Activated CD8-positive, alpha-beta T cell treated with anti-CD3 and anti-CD28 coated beads, Interleukin-2, amount 10 ng/mL, durations not matched to agents 7 days and 5 days (primary cell): ENCODE measurements at regions not wholly inside any gene's neighbourhood (a gene's known extent, or its start where the extent isn't known, plus 50 kb on each side); places are given as distances from the start of the nearest gene placed in this dataset.
"Not testable (repeated sequence)": the region's sequence is repeated elsewhere in the genome, so short reads cannot be mapped to it uniquely, and the experiment has no call there.

Source experiments
- ATAC-seq: fragments of 150-1000 bp; cut with Tn5 transposase; one replicate; pipeline ENCODE4 v1.10.0; 2021; ENCODE audit warnings: moderate library complexity
- CTCF ChIA-PET: fragments of 350-600 bp; sonication (Branson Sonifier 250); formaldehyde crosslinking; loops from one replicate; lab custom pipeline; 2021; ENCODE audit warnings: antibody characterized with exemption; lab: Charles Lee
- POLR2A ChIA-PET: fragments of 350-600 bp; sonication (Branson Sonifier 250); formaldehyde crosslinking; loops from one replicate; lab custom pipeline; 2021; ENCODE audit warnings: antibody characterized with exemption; lab: Charles Lee
- DNase-seq: peaks from one replicate; pipeline ENCODE4 v3.0.0-alpha.2; 2020
- H3K27ac Mint-ChIP-seq: one replicate; pipeline ENCODE4 v1.8.0; 2021; ENCODE audit warnings: mild to moderate bottlenecking, mixed read lengths
- H3K27me3 Mint-ChIP-seq: one replicate; pipeline ENCODE4 v1.8.0; 2021; ENCODE audit warnings: low read depth, mixed read lengths
- H3K36me3 Mint-ChIP-seq: one replicate; pipeline ENCODE4 v1.8.0; 2021; ENCODE audit warnings: low read depth, mixed read lengths
- H3K4me1 Mint-ChIP-seq: one replicate; pipeline ENCODE4 v1.8.0; 2021; ENCODE audit warnings: low read depth, mixed read lengths
- H3K4me3 Mint-ChIP-seq: one replicate; pipeline ENCODE4 v1.8.0; 2021; ENCODE audit warnings: mild to moderate bottlenecking, mixed read lengths
- H3K9me3 Mint-ChIP-seq: one replicate; pipeline ENCODE4 v1.8.0; 2022; ENCODE audit warnings: mixed read lengths; ENCODE audit not compliant: insufficient read depth

DNA sequence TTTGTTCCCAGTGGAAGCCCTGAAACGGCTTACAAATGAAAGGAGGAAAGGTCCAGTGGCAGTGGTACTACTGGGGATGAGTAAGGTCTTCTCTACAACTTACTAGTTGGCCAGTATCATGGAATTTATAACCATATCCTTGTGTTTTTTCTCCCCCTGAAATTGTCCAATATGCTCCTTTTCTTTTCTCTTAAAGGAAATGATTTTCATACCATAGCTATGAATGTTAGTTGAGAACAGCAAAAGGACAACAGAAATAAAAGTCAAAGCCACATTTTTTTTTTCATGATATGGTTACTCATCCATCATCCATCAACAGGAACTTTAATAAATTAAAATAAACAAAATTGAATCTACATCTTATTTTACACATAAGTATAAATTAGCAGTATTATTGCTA is 450.4 kb downstream of the MFSD1 start:
- no peak overlapping the region for H3K4me3 Mint-ChIP-seq
- H3K9me3 Mint-ChIP-seq: peaks cover 11% of the 10 kb centered on the region
- no peaks in the 10 kb centered on the region for H3K36me3 Mint-ChIP-seq
- CTCF ChIA-PET: interaction anchor here (0.9 to 3.6 kb wide), 3 partner anchors 8 to 406 kb away, joined by 4 to 15 read pairs (median 4); no protein-coding TSS in a partner anchor
- peaks cover 4% of the 10 kb centered on the region for H3K27me3 Mint-ChIP-seq
- no peaks in the 10 kb centered on the region for H3K4me1 Mint-ChIP-seq
- no peak overlapping the region for H3K27ac Mint-ChIP-seq
- no peak for DNase-seq
- POLR2A ChIA-PET: no interaction called here
- ATAC-seq: no peak

DNA sequence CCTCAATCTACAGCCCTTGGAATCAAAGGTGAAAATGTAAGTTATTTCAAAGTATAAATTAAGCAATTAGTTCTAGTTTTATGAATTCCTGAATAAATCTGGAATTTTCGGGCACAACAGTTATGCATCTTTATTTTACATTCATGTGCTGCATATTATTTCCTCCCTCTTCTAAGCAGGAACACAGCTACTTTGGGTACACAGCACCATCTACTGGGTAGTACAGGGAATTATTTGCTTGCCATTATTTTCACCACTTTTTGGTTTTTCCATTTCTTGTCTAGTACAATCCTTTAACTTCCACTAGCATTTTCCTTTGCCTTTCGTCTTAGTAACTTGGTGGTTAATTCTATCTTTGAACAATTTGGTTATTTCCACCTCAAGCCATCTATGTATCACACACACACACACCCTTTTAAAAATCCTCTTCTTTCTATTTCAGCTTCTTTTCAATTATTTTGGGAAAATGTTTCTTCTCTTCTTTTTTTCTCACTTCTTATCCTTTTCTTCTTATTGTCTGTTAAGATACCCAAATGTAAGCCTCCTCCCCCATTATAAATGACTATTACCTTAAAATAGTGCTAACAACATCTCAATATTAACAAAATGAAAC is 451.0 kb downstream of the MFSD1 start:
- Mint-ChIP-seq H3K27ac (no peak overlapping the region), H3K4me3 (no peak overlapping the region), H3K9me3 (peaks cover 11% of the 10 kb centered on the region), H3K36me3 (no peaks in the 10 kb centered on the region), H3K4me1 (no peaks in the 10 kb centered on the region), H3K27me3 (peaks cover 4% of the 10 kb centered on the region)
- ChIA-PET CTCF (interaction anchor here (0.7 to 3.6 kb wide), 4 partner anchors 21 to 464 kb away, joined by 3 to 15 read pairs (median 4); no protein-coding TSS in a partner anchor), POLR2A (no interaction called here)
- DNase-seq (peak; percentile 22), ATAC-seq (no peak)

DNA sequence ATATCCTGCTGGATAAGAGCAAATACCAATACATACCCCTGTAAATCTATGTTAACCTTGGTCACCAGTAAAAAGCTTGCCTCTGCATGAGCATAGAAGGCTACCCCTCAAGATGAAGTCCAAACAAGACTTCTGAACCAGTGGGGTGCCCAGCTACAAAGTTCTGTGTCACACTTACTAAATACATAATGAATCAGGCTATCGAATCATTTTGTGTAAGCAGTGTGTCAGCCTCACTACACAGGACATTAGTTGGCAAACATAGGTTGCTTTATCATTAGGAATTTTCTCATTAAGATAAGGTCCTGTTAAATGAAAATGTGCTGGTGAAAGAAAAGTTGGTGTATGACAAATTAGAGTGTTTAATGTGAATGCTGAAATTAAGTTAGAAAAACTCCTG is 452.0 kb downstream of the MFSD1 start:
- DNase-seq (no peak), ATAC-seq (no peak)
- H3K27me3 Mint-ChIP-seq: peaks cover 4% of the 10 kb centered on the region
- no peaks in the 10 kb centered on the region for H3K36me3 Mint-ChIP-seq
- ChIA-PET CTCF (interaction anchor here (1.2 to 3.6 kb wide), 2 partner anchors 408 to 465 kb away, joined by 3 to 15 read pairs; no protein-coding TSS in a partner anchor), POLR2A (no interaction called here)
- H3K4me1 Mint-ChIP-seq: no peaks in the 10 kb centered on the region
- H3K4me3 Mint-ChIP-seq: no peak overlapping the region
- peaks cover 11% of the 10 kb centered on the region for H3K9me3 Mint-ChIP-seq
- H3K27ac Mint-ChIP-seq: no peak overlapping the region

DNA sequence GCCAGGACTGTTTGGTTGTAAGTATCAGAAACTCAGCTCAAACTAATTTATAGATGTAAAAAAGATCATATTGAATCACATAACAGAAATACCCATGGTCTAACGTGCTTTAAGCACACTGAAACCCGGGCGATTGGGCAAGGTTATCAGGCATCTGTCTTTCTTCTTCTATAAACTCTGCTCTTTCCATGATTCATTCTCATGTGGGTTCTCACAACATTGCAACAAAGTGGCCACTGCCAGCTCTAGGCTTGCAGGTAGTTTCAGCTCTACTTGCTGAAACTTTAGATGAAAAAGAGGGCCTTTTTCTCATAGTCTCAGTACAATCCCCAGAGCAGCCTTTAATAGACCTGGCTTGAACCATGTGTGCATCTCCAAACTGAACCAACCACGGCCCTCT is 456.1 kb downstream of the MFSD1 start:
- CTCF ChIA-PET: interaction anchor here (1.2 to 7.6 kb wide), 2 partner anchors 8 to 412 kb away, joined by 4 to 70 read pairs; no protein-coding TSS in a partner anchor
- Mint-ChIP-seq H3K4me3 (no peak overlapping the region), H3K27me3 (peaks cover 5% of the 10 kb centered on the region), H3K4me1 (no peaks in the 10 kb centered on the region), H3K27ac (no peak overlapping the region), H3K36me3 (no peaks in the 10 kb centered on the region), H3K9me3 (peaks cover 7% of the 10 kb centered on the region)
- ATAC-seq: no peak
- no peak for DNase-seq
- POLR2A ChIA-PET: no interaction called here

DNA sequence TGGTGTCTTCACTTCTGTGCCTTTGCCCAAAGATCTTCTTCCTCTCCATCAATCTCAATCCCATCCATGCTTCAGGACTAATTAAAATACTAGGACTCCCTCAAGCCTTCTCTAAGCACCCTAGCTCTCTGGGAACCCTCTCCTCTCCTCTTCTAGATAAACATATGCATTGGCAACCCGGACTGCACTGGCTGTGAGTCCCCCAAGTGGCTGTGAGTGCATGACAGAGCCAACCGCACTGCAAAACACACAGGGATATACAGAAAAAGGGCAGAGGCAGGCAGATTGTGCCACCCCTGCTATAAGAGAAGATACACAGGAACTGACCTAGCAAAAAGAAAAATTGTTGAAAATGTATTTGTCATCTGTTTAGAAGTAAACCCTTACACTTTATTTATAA is 457.1 kb downstream of the MFSD1 start:
- ChIA-PET CTCF (interaction anchor here (0.7 to 7.6 kb wide), 7 partner anchors 205 to 546 kb away, joined by 3 to 70 read pairs (median 9); no protein-coding TSS in a partner anchor), POLR2A (no interaction called here)
- Mint-ChIP-seq H3K27me3 (peaks cover 2% of the 10 kb centered on the region), H3K36me3 (no peaks in the 10 kb centered on the region), H3K4me1 (no peaks in the 10 kb centered on the region), H3K4me3 (no peak overlapping the region), H3K27ac (no peak overlapping the region), H3K9me3 (no peaks in the 10 kb centered on the region)
- ATAC-seq (no peak), DNase-seq (no peak)

DNA sequence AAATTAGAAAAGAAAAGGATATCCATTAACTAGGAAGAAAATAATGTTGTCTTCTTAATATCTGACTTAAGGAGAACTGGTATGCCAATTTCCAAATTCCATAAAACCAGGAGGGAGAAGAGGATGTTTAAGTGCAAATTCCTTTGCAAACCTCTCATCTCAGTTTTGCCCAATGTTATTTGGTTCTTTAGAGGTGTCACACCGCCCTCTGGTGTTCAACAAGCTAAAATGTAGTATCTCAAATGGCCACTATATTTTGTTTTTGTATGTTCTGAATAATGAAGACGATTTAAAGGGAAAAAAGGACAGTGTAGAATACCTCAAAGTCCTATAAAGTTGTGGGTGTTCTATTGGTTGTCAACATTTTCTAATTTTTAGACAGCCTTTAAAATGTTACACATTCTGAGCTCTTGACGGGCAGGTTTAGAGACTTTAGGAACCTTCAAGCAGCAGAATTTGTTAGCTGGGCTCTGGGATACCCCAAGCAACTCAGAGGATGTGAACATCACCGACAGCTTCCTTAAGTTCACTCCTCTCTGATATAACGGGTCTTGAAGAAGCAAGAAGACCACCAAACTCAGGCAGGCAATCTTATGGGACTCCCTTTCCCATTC is 458.3 kb downstream of the MFSD1 start:
- Mint-ChIP-seq H3K36me3 (no peaks in the 10 kb centered on the region), H3K4me1 (no peaks in the 10 kb centered on the region), H3K4me3 (no peak overlapping the region), H3K27ac (no peak overlapping the region), H3K27me3 (peaks cover 2% of the 10 kb centered on the region), H3K9me3 (no peaks in the 10 kb centered on the region)
- DNase-seq (peak; percentile 61), ATAC-seq (no peak)
- ChIA-PET CTCF (interaction anchor here (0.6 to 7.6 kb wide), 14 partner anchors 8 to 548 kb away, joined by 3 to 70 read pairs (median 4); no protein-coding TSS in a partner anchor), POLR2A (interaction anchor here (0.9 kb wide), 1 partner anchor 419 kb away, joined by 4 read pairs; no protein-coding TSS in a partner anchor)

DNA sequence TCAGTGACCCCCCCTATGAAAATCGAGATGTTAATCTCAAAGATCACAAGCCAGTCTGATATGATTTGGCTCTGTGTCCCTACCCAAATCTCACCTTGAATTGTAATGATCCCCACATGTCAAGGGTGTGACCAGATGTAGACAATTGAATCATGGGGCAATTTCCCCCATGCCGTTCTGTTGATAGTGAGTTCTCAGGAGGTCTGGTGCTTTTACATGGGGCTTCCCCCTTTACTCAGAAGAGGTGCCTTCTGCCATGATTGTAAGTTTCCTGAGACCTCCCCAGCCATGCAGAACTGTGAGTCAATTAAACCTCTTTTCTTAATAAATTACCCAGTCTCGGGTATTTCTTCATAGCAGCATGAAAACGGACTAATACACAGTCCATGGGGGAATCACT is 459.5 kb downstream of the MFSD1 start:
- H3K4me1 Mint-ChIP-seq, DNase-seq, H3K36me3 Mint-ChIP-seq, ATAC-seq, H3K9me3 Mint-ChIP-seq, POLR2A ChIA-PET, H3K27me3 Mint-ChIP-seq, H3K27ac Mint-ChIP-seq, H3K4me3 Mint-ChIP-seq: not testable (repeated sequence)
- CTCF ChIA-PET: interaction anchor here (2.1 to 7.6 kb wide), 3 partner anchors 415 to 544 kb away, joined by 9 to 70 read pairs (median 10); no protein-coding TSS in a partner anchor

DNA sequence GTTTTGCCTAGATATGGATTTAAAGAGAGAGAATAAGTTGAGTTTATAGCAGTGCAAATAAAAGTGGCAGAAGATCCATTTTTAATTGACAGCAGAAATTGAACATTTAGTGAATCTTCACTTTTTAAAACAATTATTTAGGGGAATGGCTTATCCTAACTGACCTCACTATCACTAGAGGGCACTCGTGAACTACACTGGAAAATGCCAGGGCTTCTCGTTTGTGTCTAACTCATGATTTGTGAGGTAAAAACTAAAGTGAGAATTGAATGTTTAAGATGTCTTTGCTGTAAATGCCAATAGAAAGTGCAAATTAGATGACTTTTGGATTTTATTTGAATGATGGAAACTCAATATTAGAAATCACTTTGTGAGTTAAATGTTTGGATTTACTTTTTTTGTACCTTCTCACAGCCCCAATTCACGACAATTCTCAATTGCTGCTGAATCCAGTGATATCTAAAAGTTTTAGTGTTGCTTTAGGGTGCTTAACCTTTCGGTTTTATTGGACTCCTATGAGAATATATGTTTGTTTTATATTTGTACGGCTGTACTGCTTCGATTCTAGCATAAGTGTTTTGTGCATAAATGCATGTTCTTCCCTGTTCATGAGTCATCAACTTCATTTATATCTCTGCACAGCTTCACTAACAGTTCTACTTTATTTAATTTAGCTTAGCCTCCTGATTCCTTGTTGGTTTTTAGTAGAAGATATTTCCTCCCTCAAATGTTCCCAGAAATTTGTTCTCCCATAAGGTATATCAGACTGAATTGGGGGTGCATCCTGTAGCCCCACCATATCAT is 462.1 kb downstream of the MFSD1 start:
- ATAC-seq (no peak), DNase-seq (no peak)
- ChIA-PET POLR2A (no interaction called here), CTCF (interaction anchor here (1.0 kb wide), 1 partner anchor 540 kb away, joined by 3 read pairs; no protein-coding TSS in a partner anchor)
- Mint-ChIP-seq H3K9me3 (no peaks in the 10 kb centered on the region), H3K4me3 (no peak overlapping the region), H3K36me3 (no peaks in the 10 kb centered on the region), H3K27me3 (peaks cover 2% of the 10 kb centered on the region), H3K4me1 (no peaks in the 10 kb centered on the region), H3K27ac (no peak overlapping the region)

DNA sequence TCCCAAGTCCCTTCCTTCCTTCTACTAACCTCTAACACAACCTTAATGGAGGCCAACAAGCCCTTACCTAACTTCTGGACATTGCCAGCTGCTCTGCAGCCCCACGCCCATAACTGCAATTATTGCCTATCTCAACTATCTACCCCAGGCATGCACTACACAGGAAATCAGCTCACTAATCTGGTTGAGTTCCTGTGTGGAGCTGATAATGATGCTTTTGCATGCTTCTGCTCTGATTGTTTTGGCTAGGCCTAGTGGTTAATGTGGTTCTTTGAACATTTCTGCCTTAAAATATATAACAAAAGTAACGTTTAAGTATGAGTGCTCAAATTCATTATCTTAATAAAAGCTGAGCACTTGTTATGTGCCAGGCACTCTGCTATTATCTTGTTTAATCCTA is 463.9 kb downstream of the MFSD1 start:
- Mint-ChIP-seq H3K9me3 (no peaks in the 10 kb centered on the region), H3K4me3 (no peak overlapping the region), H3K4me1 (no peaks in the 10 kb centered on the region), H3K36me3 (no peaks in the 10 kb centered on the region), H3K27me3 (no peaks in the 10 kb centered on the region), H3K27ac (no peak overlapping the region)
- no peak for DNase-seq
- no peak for ATAC-seq
- POLR2A ChIA-PET: no interaction called here
- CTCF ChIA-PET: interaction anchor here (0.7 to 1.6 kb wide), 5 partner anchors 8 to 563 kb away, joined by 3 to 4 read pairs (median 3); no protein-coding TSS in a partner anchor

DNA sequence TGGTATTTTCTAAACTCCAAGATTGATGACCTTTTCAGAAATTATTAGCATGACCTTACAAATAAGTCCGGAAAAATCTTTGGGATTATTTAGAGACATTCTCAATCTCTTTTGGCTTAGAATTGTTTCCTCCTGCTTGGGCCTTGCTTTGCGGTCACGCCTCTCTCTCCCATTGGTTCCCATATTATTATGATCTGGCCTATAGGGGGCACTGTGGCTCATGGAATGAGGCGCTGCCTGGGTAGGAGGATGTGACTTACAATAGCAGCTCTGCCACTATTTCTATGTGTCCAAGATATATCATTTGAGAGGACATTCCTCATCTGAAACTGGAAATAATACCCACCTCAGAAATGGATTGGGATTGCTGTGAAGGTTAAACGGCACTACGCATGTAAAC is 464.9 kb downstream of the MFSD1 start:
- Mint-ChIP-seq H3K27me3 (no peaks in the 10 kb centered on the region), H3K4me1 (no peaks in the 10 kb centered on the region), H3K9me3 (no peaks in the 10 kb centered on the region), H3K36me3 (no peaks in the 10 kb centered on the region), H3K4me3 (no peak overlapping the region), H3K27ac (no peak overlapping the region)
- ChIA-PET CTCF (interaction anchor here (1.1 to 1.2 kb wide), 2 partner anchors 537 to 539 kb away, joined by 3 read pairs; no protein-coding TSS in a partner anchor), POLR2A (no interaction called here)
- DNase-seq (no peak), ATAC-seq (no peak)

DNA sequence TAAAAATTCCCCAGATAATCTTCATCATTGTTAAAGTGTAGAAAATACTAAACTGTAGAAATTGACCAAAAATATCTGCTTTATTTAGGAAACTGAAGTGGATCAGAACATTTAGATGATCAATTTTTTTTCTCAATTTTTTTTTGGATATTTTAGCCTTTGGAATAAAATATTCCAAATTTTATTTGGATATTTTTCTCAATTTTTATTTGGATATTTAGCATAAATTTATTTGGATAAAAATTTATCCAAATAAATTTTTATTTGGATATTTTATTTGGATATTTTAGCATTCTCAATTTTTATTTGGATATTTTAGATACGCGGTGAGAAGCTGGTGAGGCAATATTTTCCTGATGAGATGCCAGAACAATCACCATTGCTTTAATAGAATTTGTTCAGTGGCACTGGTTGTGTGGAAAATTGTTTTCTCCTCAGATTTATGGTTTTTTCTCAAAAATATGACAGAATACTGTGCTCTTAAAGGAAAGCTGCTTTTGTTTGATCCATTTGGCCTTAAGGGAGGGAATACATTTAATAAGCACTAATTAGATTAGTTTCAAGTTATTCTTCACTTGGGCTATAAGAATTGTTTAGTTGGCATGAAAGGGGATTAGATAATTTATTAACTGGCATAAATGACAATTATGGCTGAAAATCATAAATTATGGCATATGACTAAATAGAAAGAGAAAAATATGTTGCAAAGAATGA is 470.1 kb downstream of the MFSD1 start:
- no peaks in the 10 kb centered on the region for H3K4me1 Mint-ChIP-seq
- H3K36me3 Mint-ChIP-seq: no peaks in the 10 kb centered on the region
- no peak overlapping the region for H3K4me3 Mint-ChIP-seq
- no peak for ATAC-seq
- CTCF ChIA-PET: no interaction called here
- no peak for DNase-seq
- H3K9me3 Mint-ChIP-seq: no peaks in the 10 kb centered on the region
- no peak overlapping the region for H3K27ac Mint-ChIP-seq
- no peaks in the 10 kb centered on the region for H3K27me3 Mint-ChIP-seq
- POLR2A ChIA-PET: no interaction called here
